ENCODE measurements at regions not wholly inside any gene's neighbourhood (a gene's known extent, or its start where the extent isn't known, plus 50 kb on each side); places are given as distances from the start of the nearest gene placed in this dataset.
"Not testable (repeated sequence)": the region's sequence is repeated elsewhere in the genome, so short reads cannot be mapped to it uniquely, and the experiment has no call there.

GRCh38 chr2:66171530-66171929, 263.4 kb upstream of the MEIS1 start:
- H3K4me3 ChIP-seq (ENCODE audit: low read length in 2 of 2), result no peak overlapping the region
- no peak for DNase-seq
- ChIA-PET CTCF (ENCODE audit: partially characterized antibody) (no interaction called here), POLR2A (ENCODE audit: partially characterized antibody) (no interaction called here)
- Mint-ChIP-seq H3K4me1 (no peaks in the 10 kb centered on the region), H3K9me3 (peaks cover 0 to 7% (median 2%) of the 10 kb centered on the region in 8 donors), H3K27me3 (no peaks in the 10 kb centered on the region), H3K36me3 (no peaks in the 10 kb centered on the region), H3K27ac (no peak overlapping the region), H3K4me3 (no peak overlapping the region)
- intact Hi-C loops (cut with micrococcal nuclease), result no loop called here
- no peaks in the 10 kb centered on the region for H3K9me3 ChIP-seq (ENCODE audit: control insufficient read depth in 1 of 2, low read length in 2 of 2)
- no peaks in the 10 kb centered on the region for H3K4me1 ChIP-seq (ENCODE audit: insufficient read depth, low read length)
- no peaks in the 10 kb centered on the region for H3K36me3 ChIP-seq (ENCODE audit: insufficient read depth, low read length)
- H3K27me3 ChIP-seq (ENCODE audit: insufficient read depth, low read length), result no peaks in the 10 kb centered on the region
- H3K27ac ChIP-seq (ENCODE audit: low read depth, low read length), result no peak overlapping the region

DNA sequence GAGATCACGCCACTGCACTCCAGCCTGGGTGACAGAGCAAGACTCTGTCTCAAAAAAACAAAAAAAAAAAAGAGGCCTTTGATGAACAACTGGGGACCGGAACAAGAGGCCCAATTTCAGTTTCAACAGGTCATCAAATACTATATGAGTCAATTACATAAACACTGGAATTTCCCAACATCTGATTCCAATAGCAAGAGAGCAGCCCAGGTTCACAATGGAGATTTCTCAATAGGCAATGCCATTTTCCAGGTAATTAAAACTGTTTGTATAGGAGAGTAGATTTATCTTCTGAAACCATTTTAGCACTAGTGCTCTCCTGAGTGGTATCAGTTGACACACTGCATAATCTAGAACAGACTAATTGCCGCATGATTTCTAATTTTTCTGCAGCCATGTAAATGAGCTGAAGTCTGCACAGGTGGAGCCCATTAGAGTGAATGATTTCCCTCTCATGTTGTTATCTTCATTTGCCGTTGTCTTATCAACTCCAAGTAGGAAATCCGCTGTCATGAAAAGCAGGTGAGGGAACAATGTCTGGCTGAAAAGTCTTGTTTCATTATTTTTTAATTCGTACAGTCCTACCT, 264.1 kb upstream of the MEIS1 start:
- H3K36me3 ChIP-seq (ENCODE audit: insufficient read depth, low read length), result no peaks in the 10 kb centered on the region
- no peaks in the 10 kb centered on the region for H3K4me1 ChIP-seq (ENCODE audit: insufficient read depth, low read length)
- Mint-ChIP-seq H3K27me3 (no peaks in the 10 kb centered on the region), H3K9me3 (peaks cover 0 to 5% (median under 1%) of the 10 kb centered on the region in 8 donors), H3K36me3 (no peaks in the 10 kb centered on the region), H3K27ac (no peak overlapping the region), H3K4me1 (no peaks in the 10 kb centered on the region), H3K4me3 (no peak overlapping the region)
- H3K9me3 ChIP-seq (ENCODE audit: control insufficient read depth in 1 of 2, low read length in 2 of 2), result no peaks in the 10 kb centered on the region
- intact Hi-C loops (cut with micrococcal nuclease), result no loop called here
- H3K27ac ChIP-seq (ENCODE audit: low read depth, low read length), result no peak overlapping the region
- ChIA-PET POLR2A (ENCODE audit: partially characterized antibody) (no interaction called here), CTCF (ENCODE audit: partially characterized antibody) (no interaction called here)
- no peaks in the 10 kb centered on the region for H3K27me3 ChIP-seq (ENCODE audit: insufficient read depth, low read length)
- no peak for DNase-seq
- H3K4me3 ChIP-seq (ENCODE audit: low read length in 2 of 2), result no peak overlapping the region

- CTCF ChIA-PET (ENCODE audit: partially characterized antibody), result no interaction called here
Observed at GRCh38 chr2:66169076-66169475, 265.8 kb upstream of the MEIS1 start.

DNA sequence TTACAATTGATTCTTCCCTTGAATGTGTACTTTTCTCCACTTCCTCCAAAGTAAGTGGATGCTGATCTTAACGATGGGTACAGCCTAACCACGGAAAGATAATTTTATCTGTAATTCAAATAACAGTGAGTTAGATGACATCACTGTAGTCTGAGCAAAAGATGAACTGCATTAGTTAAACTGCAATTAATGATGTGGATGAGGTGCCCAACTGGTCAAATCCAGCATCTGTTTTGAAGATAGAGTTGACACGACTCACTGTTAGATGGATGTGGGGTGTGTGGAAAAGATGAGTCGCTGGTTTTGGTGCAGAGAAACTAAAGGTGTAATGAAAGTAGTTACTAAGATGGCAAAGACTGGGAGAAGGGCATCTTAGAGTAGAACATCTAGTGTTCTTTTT, 270.5 kb upstream of the MEIS1 start:
- Histone ChIP-seq H3K9me3 (ENCODE audit: control insufficient read depth in 1 of 2, low read length in 2 of 2) (no peaks in the 10 kb centered on the region), H3K36me3 (ENCODE audit: insufficient read depth, low read length) (no peaks in the 10 kb centered on the region), H3K4me3 (ENCODE audit: low read length in 2 of 2) (no peak overlapping the region), H3K27ac (ENCODE audit: low read depth, low read length) (no peak overlapping the region), H3K4me1 (ENCODE audit: insufficient read depth, low read length) (no peaks in the 10 kb centered on the region), H3K27me3 (ENCODE audit: insufficient read depth, low read length) (no peaks in the 10 kb centered on the region)
- Mint-ChIP-seq H3K4me1 (no peaks in the 10 kb centered on the region), H3K27me3 (no peaks in the 10 kb centered on the region), H3K9me3 (peaks cover 0 to 4% (median 0%) of the 10 kb centered on the region in 8 donors), H3K36me3 (no peaks in the 10 kb centered on the region), H3K27ac (no peak overlapping the region), H3K4me3 (no peak overlapping the region)
- ChIA-PET POLR2A (ENCODE audit: partially characterized antibody) (no interaction called here), CTCF (ENCODE audit: partially characterized antibody) (no interaction called here)
- no peak for DNase-seq
- intact Hi-C loops (cut with micrococcal nuclease), result no loop called here

More at GRCh38 chr2:66169076-66169475, 265.8 kb upstream of the MEIS1 start:
- POLR2A ChIA-PET (ENCODE audit: partially characterized antibody), result no interaction called here
- H3K27me3 ChIP-seq (ENCODE audit: insufficient read depth, low read length), result no peaks in the 10 kb centered on the region
- H3K4me3 ChIP-seq (ENCODE audit: low read length in 2 of 2), result no peak overlapping the region
- DNase-seq, result no peak
- H3K27ac ChIP-seq (ENCODE audit: low read depth, low read length), result no peak overlapping the region
- no peaks in the 10 kb centered on the region for H3K36me3 Mint-ChIP-seq
- no peaks in the 10 kb centered on the region for H3K4me1 ChIP-seq (ENCODE audit: insufficient read depth, low read length)
- no peak overlapping the region for H3K4me3 Mint-ChIP-seq
- intact Hi-C loops (cut with micrococcal nuclease), result no loop called here
- no peaks in the 10 kb centered on the region for H3K4me1 Mint-ChIP-seq
- H3K9me3 ChIP-seq (ENCODE audit: control insufficient read depth in 1 of 2, low read length in 2 of 2), result no peaks in the 10 kb centered on the region
- H3K27me3 Mint-ChIP-seq, result no peaks in the 10 kb centered on the region
- no peaks in the 10 kb centered on the region for H3K36me3 ChIP-seq (ENCODE audit: insufficient read depth, low read length)
- no peak overlapping the region for H3K27ac Mint-ChIP-seq
- peaks cover 0 to 6% (median 0%) of the 10 kb centered on the region in 8 donors for H3K9me3 Mint-ChIP-seq

DNA sequence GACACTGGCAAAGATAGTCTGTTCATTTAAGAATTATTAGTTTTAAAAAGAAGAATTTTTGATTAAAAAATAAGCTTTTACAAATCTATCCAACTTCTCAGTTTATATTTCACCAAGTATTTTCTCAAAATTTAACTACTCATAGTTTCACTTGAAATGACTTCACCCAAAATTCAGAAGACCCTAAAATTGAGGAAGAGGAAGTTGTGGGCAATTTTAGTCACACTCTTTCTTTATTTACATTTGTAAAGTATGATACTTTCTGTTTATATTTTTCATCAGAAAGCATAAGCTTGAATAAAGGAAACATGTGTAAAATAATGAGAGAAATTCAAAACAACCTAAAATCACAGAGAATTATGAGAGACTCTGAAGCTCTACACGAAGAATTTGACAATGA, 278.8 kb upstream of the MEIS1 start:
- DNase-seq, result no peak
- Histone ChIP-seq H3K27ac (ENCODE audit: low read depth, low read length) (no peak overlapping the region), H3K9me3 (ENCODE audit: control insufficient read depth in 1 of 2, low read length in 2 of 2) (peaks cover 0 to 5% of the 10 kb centered on the region in 2 donors), H3K36me3 (ENCODE audit: insufficient read depth, low read length) (no peaks in the 10 kb centered on the region), H3K27me3 (ENCODE audit: insufficient read depth, low read length) (no peaks in the 10 kb centered on the region), H3K4me3 (ENCODE audit: low read length in 2 of 2) (no peak overlapping the region), H3K4me1 (ENCODE audit: insufficient read depth, low read length) (no peaks in the 10 kb centered on the region)
- CTCF ChIA-PET (ENCODE audit: partially characterized antibody), result no interaction called here
- POLR2A ChIA-PET (ENCODE audit: partially characterized antibody), result no interaction called here
- H3K36me3 Mint-ChIP-seq, result no peaks in the 10 kb centered on the region
- no peak overlapping the region for H3K27ac Mint-ChIP-seq
- H3K4me3 Mint-ChIP-seq, result no peak overlapping the region
- intact Hi-C loops (cut with micrococcal nuclease), result no loop called here
- H3K4me1 Mint-ChIP-seq, result no peaks in the 10 kb centered on the region
- H3K27me3 Mint-ChIP-seq, result no peaks in the 10 kb centered on the region
- peaks cover 4 to 43% (median 21%) of the 10 kb centered on the region in 8 donors for H3K9me3 Mint-ChIP-seq

GRCh38 chr2:66153941-66154340, 281.0 kb upstream of the MEIS1 start:
- H3K9me3 Mint-ChIP-seq, result peaks cover 6 to 45% (median 24%) of the 10 kb centered on the region in 8 donors
- DNase-seq, result no peak
- CTCF ChIA-PET (ENCODE audit: partially characterized antibody), result no interaction called here

DNA sequence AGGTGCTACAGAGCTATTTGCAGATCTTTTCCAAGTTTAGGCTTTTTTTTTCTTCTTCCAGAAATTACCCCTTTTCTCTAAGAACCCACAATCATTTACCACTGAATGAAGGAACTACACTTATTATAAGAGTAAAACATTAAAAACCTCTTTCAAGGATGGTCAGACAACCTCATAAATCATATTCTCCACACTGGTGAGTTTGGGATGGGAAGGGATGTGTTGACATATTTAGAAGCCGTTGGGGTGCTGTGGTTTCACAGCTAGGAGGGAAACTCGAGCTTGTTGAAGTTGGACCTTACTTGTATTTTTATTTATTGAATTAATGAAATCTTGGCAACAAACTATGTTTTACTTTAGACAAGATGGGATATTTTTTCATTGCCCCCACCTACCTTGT, 289.4 kb upstream of the MEIS1 start:
- H3K27ac Mint-ChIP-seq, result no peak overlapping the region
- DNase-seq, result no peak
- intact Hi-C loops (cut with micrococcal nuclease), result no loop called here
- Histone ChIP-seq H3K27ac (ENCODE audit: low read depth, low read length) (no peak overlapping the region), H3K4me1 (ENCODE audit: insufficient read depth, low read length) (no peaks in the 10 kb centered on the region), H3K9me3 (ENCODE audit: control insufficient read depth in 1 of 2, low read length in 2 of 2) (no peaks in the 10 kb centered on the region), H3K27me3 (ENCODE audit: insufficient read depth, low read length) (no peaks in the 10 kb centered on the region), H3K36me3 (ENCODE audit: insufficient read depth, low read length) (no peaks in the 10 kb centered on the region), H3K4me3 (ENCODE audit: low read length in 2 of 2) (no peak overlapping the region)
- H3K36me3 Mint-ChIP-seq, result no peaks in the 10 kb centered on the region
- H3K9me3 Mint-ChIP-seq, result peaks cover 0 to 11% (median 7%) of the 10 kb centered on the region in 8 donors
- H3K4me3 Mint-ChIP-seq, result no peak overlapping the region
- no peaks in the 10 kb centered on the region for H3K27me3 Mint-ChIP-seq
- no peaks in the 10 kb centered on the region for H3K4me1 Mint-ChIP-seq
- ChIA-PET POLR2A (ENCODE audit: partially characterized antibody) (no interaction called here), CTCF (ENCODE audit: partially characterized antibody) (no interaction called here)

More at GRCh38 chr2:66153941-66154340, 281.0 kb upstream of the MEIS1 start:
- H3K27me3 ChIP-seq (ENCODE audit: insufficient read depth, low read length), result no peaks in the 10 kb centered on the region
- intact Hi-C loops (cut with micrococcal nuclease), result no loop called here
- no peaks in the 10 kb centered on the region for H3K36me3 ChIP-seq (ENCODE audit: insufficient read depth, low read length)
- no peaks in the 10 kb centered on the region for H3K4me1 Mint-ChIP-seq
- no peak overlapping the region for H3K27ac Mint-ChIP-seq
- H3K4me3 ChIP-seq (ENCODE audit: low read length in 2 of 2), result no peak overlapping the region
- H3K4me1 ChIP-seq (ENCODE audit: insufficient read depth, low read length), result no peaks in the 10 kb centered on the region
- no peaks in the 10 kb centered on the region for H3K27me3 Mint-ChIP-seq
- H3K4me3 Mint-ChIP-seq, result no peak overlapping the region
- H3K27ac ChIP-seq (ENCODE audit: low read depth, low read length), result no peak overlapping the region
- peaks cover 0 to 5% of the 10 kb centered on the region in 2 donors for H3K9me3 ChIP-seq (ENCODE audit: control insufficient read depth in 1 of 2, low read length in 2 of 2)
- POLR2A ChIA-PET (ENCODE audit: partially characterized antibody), result no interaction called here
- no peaks in the 10 kb centered on the region for H3K36me3 Mint-ChIP-seq

DNA sequence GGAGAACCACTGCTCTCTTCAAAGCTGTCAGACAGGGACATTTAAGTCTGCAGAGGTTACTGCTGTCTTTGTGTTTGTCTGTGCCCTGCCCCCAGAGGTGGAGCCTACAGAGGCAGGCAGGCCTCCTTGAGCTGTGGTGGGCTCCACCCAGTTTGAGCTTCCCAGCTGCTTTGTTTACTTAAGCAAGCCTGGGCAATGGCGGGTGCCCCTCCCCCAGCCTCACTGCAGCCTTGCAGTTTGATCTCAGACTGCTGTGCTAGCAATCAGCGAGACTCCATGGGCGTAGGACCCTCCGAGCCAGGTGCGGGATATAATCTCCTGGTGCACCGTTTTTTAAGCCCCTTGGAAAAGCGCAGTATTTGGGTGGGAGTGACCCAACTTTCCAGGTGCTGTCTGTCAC, 290.6 kb upstream of the MEIS1 start:
- POLR2A ChIA-PET (ENCODE audit: partially characterized antibody); H3K27ac Mint-ChIP-seq; H3K4me3 ChIP-seq (ENCODE audit: low read length in 2 of 2); CTCF ChIA-PET (ENCODE audit: partially characterized antibody); H3K4me1 ChIP-seq (ENCODE audit: insufficient read depth, low read length); DNase-seq; H3K36me3 ChIP-seq (ENCODE audit: insufficient read depth, low read length); H3K4me1 Mint-ChIP-seq; H3K9me3 ChIP-seq (ENCODE audit: control insufficient read depth in 1 of 2, low read length in 2 of 2); H3K9me3 Mint-ChIP-seq; H3K27me3 Mint-ChIP-seq; H3K4me3 Mint-ChIP-seq; intact Hi-C loops (cut with micrococcal nuclease); H3K36me3 Mint-ChIP-seq; H3K27me3 ChIP-seq (ENCODE audit: insufficient read depth, low read length); H3K27ac ChIP-seq (ENCODE audit: low read depth, low read length): not testable (repeated sequence)

Data from CD4-positive, alpha-beta memory T cell (primary cell).